IPS-18a (cell line): ENCODE measurements at regions not wholly inside any gene's neighbourhood (a gene's known extent, or its start where the extent isn't known, plus 50 kb on each side); places are given as distances from the start of the nearest gene placed in this dataset.

Source experiments
- H3K27ac ChIP-seq: one replicate; pipeline ENCODE4 v1.5.1; 2013; ENCODE audit warnings: low read length
- H3K27me3 ChIP-seq: one replicate; pipeline ENCODE4 v1.6.1; 2013; ENCODE audit warnings: mild to moderate bottlenecking, low read length; ENCODE audit not compliant: control insufficient read depth, insufficient read depth
- H3K36me3 ChIP-seq: one replicate; pipeline ENCODE4 v1.6.1; 2013; ENCODE audit warnings: low read depth, low read length; ENCODE audit not compliant: control insufficient read depth
- H3K4me1 ChIP-seq: one replicate; pipeline ENCODE4 v1.6.1; 2013; ENCODE audit warnings: low read depth, low read length; ENCODE audit not compliant: control insufficient read depth
- H3K4me3 ChIP-seq: one replicate; pipeline ENCODE4 v1.5.1; 2013; ENCODE audit warnings: low read length
- H3K9ac ChIP-seq: one replicate; pipeline ENCODE4 v1.6.1; 2013; ENCODE audit warnings: mild to moderate bottlenecking, low read length, moderate library complexity
- H3K9me3 ChIP-seq: one replicate; pipeline ENCODE4 v1.6.1; 2013; ENCODE audit warnings: low read depth, low read length; ENCODE audit not compliant: control insufficient read depth

GRCh38 chr12:89943463-89943862, 234.8 kb upstream of the ATP2B1 start:
- H3K36me3 ChIP-seq: no peaks in the 10 kb centered on the region
- H3K27me3 ChIP-seq: no peaks in the 10 kb centered on the region
- no peak overlapping the region for H3K27ac ChIP-seq
- peaks cover 17% of the 10 kb centered on the region for H3K4me1 ChIP-seq
- no peaks in the 10 kb centered on the region for H3K9me3 ChIP-seq
- no peak overlapping the region for H3K4me3 ChIP-seq
- H3K9ac ChIP-seq: no peak overlapping the region

GRCh38 chr12:89941436-89941835, 232.8 kb upstream of the ATP2B1 start:
- Histone ChIP-seq H3K36me3 (no peaks in the 10 kb centered on the region), H3K4me1 (peaks cover 14% of the 10 kb centered on the region), H3K9ac (no peak overlapping the region), H3K27me3 (no peaks in the 10 kb centered on the region), H3K9me3 (no peaks in the 10 kb centered on the region), H3K4me3 (no peak overlapping the region), H3K27ac (no peak overlapping the region)

GRCh38 chr12:89939522-89940215, 231.0 kb upstream of the ATP2B1 start:
- no peaks in the 10 kb centered on the region for H3K27me3 ChIP-seq
- H3K27ac ChIP-seq: no peak overlapping the region
- peaks cover 14% of the 10 kb centered on the region for H3K4me1 ChIP-seq
- no peaks in the 10 kb centered on the region for H3K9me3 ChIP-seq
- no peaks in the 10 kb centered on the region for H3K36me3 ChIP-seq
- H3K4me3 ChIP-seq: no peak overlapping the region
- H3K9ac ChIP-seq: no peak overlapping the region

GRCh38 chr12:89936631-89937030, 228.0 kb upstream of the ATP2B1 start:
- Histone ChIP-seq H3K9ac (no peak overlapping the region), H3K27ac (no peak overlapping the region), H3K27me3 (no peaks in the 10 kb centered on the region), H3K9me3 (no peaks in the 10 kb centered on the region), H3K36me3 (no peaks in the 10 kb centered on the region), H3K4me3 (no peak overlapping the region), H3K4me1 (peaks cover 14% of the 10 kb centered on the region)

DNA sequence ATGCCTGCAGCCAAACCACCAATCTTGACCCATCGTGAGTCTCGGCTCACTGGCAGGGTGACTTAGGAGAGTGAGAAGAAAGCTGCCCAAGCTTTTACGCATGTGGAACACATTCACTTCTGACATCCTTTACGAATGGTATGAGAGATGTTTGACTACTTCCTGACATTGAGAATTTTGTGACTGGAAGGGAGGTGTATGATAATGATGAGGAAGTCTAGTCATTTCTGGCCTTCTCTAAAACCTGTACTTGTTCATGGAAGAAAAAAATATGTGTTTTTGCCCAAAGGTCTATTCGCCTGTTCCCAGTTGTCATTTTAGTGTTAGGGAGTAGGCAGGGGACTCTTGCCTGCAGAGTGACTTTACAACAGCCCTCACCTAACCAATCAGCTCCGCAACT, 227.2 kb upstream of the ATP2B1 start:
- H3K4me3 ChIP-seq: no peak overlapping the region
- no peak overlapping the region for H3K9ac ChIP-seq
- H3K36me3 ChIP-seq: no peaks in the 10 kb centered on the region
- no peaks in the 10 kb centered on the region for H3K9me3 ChIP-seq
- no peak overlapping the region for H3K27ac ChIP-seq
- H3K4me1 ChIP-seq: peaks cover 14% of the 10 kb centered on the region
- H3K27me3 ChIP-seq: no peaks in the 10 kb centered on the region

DNA sequence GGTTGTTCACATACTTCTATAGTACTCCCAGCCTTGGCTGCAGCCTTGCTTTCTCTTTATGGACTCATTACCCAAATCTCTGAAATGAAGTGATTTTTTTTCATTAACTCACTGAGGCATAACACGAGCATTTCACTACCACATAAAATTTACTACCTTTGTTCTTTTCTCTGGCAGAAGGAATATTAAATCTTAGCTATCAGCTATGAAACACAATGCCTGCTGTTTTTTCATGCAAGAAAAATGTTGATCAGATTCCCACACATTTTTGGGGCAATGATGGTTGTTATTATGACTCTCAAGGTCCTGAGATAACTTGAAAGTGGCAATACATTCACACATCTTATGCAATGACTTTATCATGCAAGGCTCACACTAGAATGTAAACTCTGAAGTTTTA, 225.3 kb upstream of the ATP2B1 start:
- no peaks in the 10 kb centered on the region for H3K27me3 ChIP-seq
- peaks cover 14% of the 10 kb centered on the region for H3K4me1 ChIP-seq
- no peak overlapping the region for H3K9ac ChIP-seq
- no peak overlapping the region for H3K4me3 ChIP-seq
- no peaks in the 10 kb centered on the region for H3K9me3 ChIP-seq
- no peaks in the 10 kb centered on the region for H3K36me3 ChIP-seq
- no peak overlapping the region for H3K27ac ChIP-seq

GRCh38 chr12:89932954-89933353, 224.3 kb upstream of the ATP2B1 start:
- H3K9ac ChIP-seq: no peak overlapping the region
- H3K4me3 ChIP-seq: no peak overlapping the region
- no peaks in the 10 kb centered on the region for H3K36me3 ChIP-seq
- H3K27me3 ChIP-seq: no peaks in the 10 kb centered on the region
- peaks cover 13% of the 10 kb centered on the region for H3K4me1 ChIP-seq
- H3K27ac ChIP-seq: no peak overlapping the region
- no peaks in the 10 kb centered on the region for H3K9me3 ChIP-seq

DNA sequence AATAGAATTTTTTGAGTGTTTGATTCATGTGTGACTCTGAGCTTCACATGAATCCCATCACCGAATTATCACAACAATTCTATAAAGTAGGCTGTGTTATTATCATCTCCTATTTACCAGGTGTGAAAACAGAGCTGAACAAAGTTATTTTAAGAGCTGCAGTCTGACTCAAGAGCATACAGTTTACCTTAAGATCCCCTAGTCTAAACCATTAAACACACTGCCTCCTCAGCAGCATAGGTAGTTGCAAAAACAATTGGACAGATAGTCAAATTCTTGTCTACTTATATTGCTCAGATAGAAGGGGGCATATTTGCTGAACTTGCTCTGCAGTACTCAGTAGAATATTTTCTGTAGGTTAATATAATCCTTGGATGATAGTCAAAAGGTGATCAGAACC, 219.8 kb upstream of the ATP2B1 start:
- H3K4me3 ChIP-seq: no peak overlapping the region
- no peaks in the 10 kb centered on the region for H3K9me3 ChIP-seq
- peaks cover 3% of the 10 kb centered on the region for H3K4me1 ChIP-seq
- no peak overlapping the region for H3K9ac ChIP-seq
- no peaks in the 10 kb centered on the region for H3K27me3 ChIP-seq
- H3K36me3 ChIP-seq: no peaks in the 10 kb centered on the region
- H3K27ac ChIP-seq: no peak overlapping the region

- Histone ChIP-seq H3K27ac (no peak overlapping the region), H3K9ac (no peak overlapping the region), H3K36me3 (no peaks in the 10 kb centered on the region), H3K4me3 (no peak overlapping the region), H3K9me3 (no peaks in the 10 kb centered on the region), H3K27me3 (no peaks in the 10 kb centered on the region), H3K4me1 (no peaks in the 10 kb centered on the region)
These were observed 218.6 kb upstream of the ATP2B1 start for GRCh38 chr12:89927226-89927698.

GRCh38 chr12:89924191-89924590, 215.6 kb upstream of the ATP2B1 start:
- Histone ChIP-seq H3K4me3 (no peak overlapping the region), H3K27ac (no peak overlapping the region), H3K9ac (no peak overlapping the region), H3K9me3 (no peaks in the 10 kb centered on the region), H3K4me1 (peaks cover 8% of the 10 kb centered on the region), H3K27me3 (no peaks in the 10 kb centered on the region), H3K36me3 (no peaks in the 10 kb centered on the region)

- Histone ChIP-seq H3K9me3 (no peaks in the 10 kb centered on the region), H3K27ac (no peak overlapping the region), H3K4me3 (no peak overlapping the region), H3K36me3 (no peaks in the 10 kb centered on the region), H3K9ac (no peak overlapping the region), H3K27me3 (no peaks in the 10 kb centered on the region), H3K4me1 (peaks cover 8% of the 10 kb centered on the region)
These were observed 214.5 kb upstream of the ATP2B1 start for GRCh38 chr12:89923091-89923490.

- H3K27me3 ChIP-seq: no peaks in the 10 kb centered on the region
- no peaks in the 10 kb centered on the region for H3K36me3 ChIP-seq
- H3K9me3 ChIP-seq: no peaks in the 10 kb centered on the region
- H3K4me3 ChIP-seq: no peak overlapping the region
- H3K27ac ChIP-seq: no peak overlapping the region
- no peak overlapping the region for H3K9ac ChIP-seq
- peaks cover 14% of the 10 kb centered on the region for H3K4me1 ChIP-seq
These were observed 212.2 kb upstream of the ATP2B1 start for GRCh38 chr12:89920866-89921265.
